ENCODE measurements at regions not wholly inside any gene's neighbourhood (a gene's known extent, or its start where the extent isn't known, plus 50 kb on each side); places are given as distances from the start of the nearest gene placed in this dataset.

DNA sequence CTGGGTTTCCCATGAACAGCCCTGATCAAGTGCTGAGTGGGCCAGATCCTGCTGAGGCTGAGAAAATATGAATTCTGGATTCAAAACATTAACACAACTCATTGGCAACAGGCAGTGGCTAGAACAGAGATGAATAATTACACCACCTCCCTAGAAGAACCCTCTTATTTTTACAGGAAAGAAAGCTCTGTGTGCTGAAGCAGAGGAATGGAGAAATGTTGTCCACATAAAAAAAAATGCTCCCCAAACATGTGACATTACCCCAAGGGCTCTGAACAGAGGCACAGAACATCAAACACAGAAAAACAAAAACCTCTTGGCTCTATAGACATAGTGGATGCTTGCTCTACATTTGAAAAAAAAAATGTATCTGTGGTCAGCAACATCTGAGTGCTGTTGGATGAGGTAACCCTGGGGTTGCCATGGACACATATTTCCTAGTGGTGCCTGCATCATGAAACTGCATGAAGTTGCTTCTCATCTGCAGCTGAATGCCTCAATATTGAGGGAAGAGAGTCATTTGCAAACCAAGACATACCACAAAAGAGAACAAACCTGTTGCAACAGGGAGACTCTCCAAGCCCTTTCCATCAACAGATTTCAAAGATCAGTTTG lies 98.8 kb downstream of the SNX19 start:
- H3K27ac Mint-ChIP-seq, result no peak overlapping the region
- Histone ChIP-seq H3K27me3 (replicated peaks in 1 of 2; ENCODE audit: control insufficient read depth in 2 of 2, extremely low read depth in 1 of 2, insufficient read depth in 2 of 2, low read length in 1 of 2) (peaks cover 0 to 13% of the 10 kb centered on the region in 2 experiments), H3K9me3 (no peaks in the 10 kb centered on the region), H3K4me3 (ENCODE audit: control insufficient read depth in 1 of 2, extremely low read depth in 1 of 2, low read length in 1 of 2) (no peak overlapping the region), H3K4me1 (ENCODE audit: control insufficient read depth in 1 of 2, extremely low read depth in 1 of 2, insufficient read depth in 2 of 2, low read length in 2 of 2) (no peaks in the 10 kb centered on the region), H3K36me3 (ENCODE audit: control insufficient read depth in 2 of 2, extremely low read depth in 1 of 2, insufficient read depth in 1 of 2, low read length in 1 of 2) (no peaks in the 10 kb centered on the region), H3K27ac (ENCODE audit: low read length) (no peak overlapping the region)
- H3K9me3 Mint-ChIP-seq, result no peaks in the 10 kb centered on the region
- no peak for ATAC-seq (replicated peaks in 1 of 4)
- peaks cover 16 to 34% of the 10 kb centered on the region in 2 donors for H3K27me3 Mint-ChIP-seq
- DNase-seq, result no peak
- no peak overlapping the region for H3K4me3 Mint-ChIP-seq
- no peaks in the 10 kb centered on the region for H3K4me1 Mint-ChIP-seq
- H3K36me3 Mint-ChIP-seq, result no peaks in the 10 kb centered on the region
- POLR2A ChIA-PET, result no interaction called here
- CTCF ChIA-PET, result no interaction called here

DNA sequence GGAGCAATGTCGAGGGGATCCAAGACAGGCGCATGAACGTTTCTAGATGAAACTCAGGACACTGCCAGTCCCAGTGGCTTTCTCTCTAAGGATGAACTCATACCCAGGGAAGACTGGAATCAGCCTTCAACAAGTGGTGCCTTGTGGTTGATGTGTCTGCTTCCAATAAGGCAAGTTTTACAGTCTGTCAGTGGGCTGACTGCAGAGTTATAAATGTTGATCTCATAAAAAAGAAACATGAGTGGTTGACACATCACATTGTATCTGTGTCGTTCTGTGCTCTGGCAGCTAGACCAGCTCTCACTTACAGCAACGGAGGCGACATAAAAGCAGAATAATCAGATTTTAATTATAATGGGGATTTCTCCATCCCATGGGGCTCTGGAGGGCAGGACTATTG lies 96.7 kb downstream of the SNX19 start:
- Histone ChIP-seq H3K9me3 (no peaks in the 10 kb centered on the region), H3K27ac (ENCODE audit: low read length) (no peak overlapping the region), H3K4me3 (ENCODE audit: control insufficient read depth in 1 of 2, extremely low read depth in 1 of 2, low read length in 1 of 2) (no peak overlapping the region), H3K36me3 (ENCODE audit: control insufficient read depth in 2 of 2, extremely low read depth in 1 of 2, insufficient read depth in 1 of 2, low read length in 1 of 2) (no peaks in the 10 kb centered on the region), H3K27me3 (replicated peaks in 1 of 2; ENCODE audit: control insufficient read depth in 2 of 2, extremely low read depth in 1 of 2, insufficient read depth in 2 of 2, low read length in 1 of 2) (peaks cover 0 to 14% of the 10 kb centered on the region in 2 experiments), H3K4me1 (ENCODE audit: control insufficient read depth in 1 of 2, extremely low read depth in 1 of 2, insufficient read depth in 2 of 2, low read length in 2 of 2) (no peaks in the 10 kb centered on the region)
- 63% methylated on average over 3 of the region's 6 CpGs for WGBS (ENCODE audit: insufficient coverage)
- no peak overlapping the region for H3K27ac Mint-ChIP-seq
- ATAC-seq (replicated peaks in 1 of 4) (no peak), DNase-seq (no peak)
- ChIA-PET POLR2A (no interaction called here), CTCF (no interaction called here)
- peaks cover 15 to 31% of the 10 kb centered on the region in 2 donors for H3K27me3 Mint-ChIP-seq
- H3K9me3 Mint-ChIP-seq, result no peaks in the 10 kb centered on the region
- H3K36me3 Mint-ChIP-seq, result no peaks in the 10 kb centered on the region
- no peak overlapping the region for H3K4me3 Mint-ChIP-seq
- H3K4me1 Mint-ChIP-seq, result no peaks in the 10 kb centered on the region
